HEK293 (cell line): ENCODE measurements at regions not wholly inside any gene's neighbourhood (a gene's known extent, or its start where the extent isn't known, plus 50 kb on each side); places are given as distances from the start of the nearest gene placed in this dataset.

ENCODE experiments used
- ZNF138 ChIP-seq: fragments of 450-650 bp; formaldehyde crosslinking; IDR thresholded peaks from 2 replicates; pipeline ENCODE4 v1.5.1; 2016; ENCODE audit warnings: missing biosample characterization, missing genetic modification characterization, borderline replicate concordance
- ZNF777 ChIP-seq: fragments of 450-650 bp; formaldehyde crosslinking; IDR thresholded peaks from 2 replicates; pipeline ENCODE4 v1.5.1; 2017; ENCODE audit warnings: missing biosample characterization, missing genetic modification characterization, borderline replicate concordance
- TF ChIP-seq, protein P1 (sequence below): IDR thresholded peaks from 2 replicates; pipeline ENCODE4 v1.6.1; 2011; ENCODE audit warnings: mild to moderate bottlenecking, low read depth, low read length, borderline replicate concordance
- TF ChIP-seq, protein P2 (sequence below): fragments of 450-650 bp; formaldehyde crosslinking; IDR thresholded peaks from 2 replicates; pipeline ENCODE4 v1.5.1; 2017; ENCODE audit warnings: missing biosample characterization, missing genetic modification characterization
- TF ChIP-seq, protein P3 (sequence below): fragments of 450-650 bp; formaldehyde crosslinking; IDR thresholded peaks from 2 replicates; pipeline ENCODE4 v1.5.1; 2016; ENCODE audit warnings: missing biosample characterization, missing genetic modification characterization

DNA sequence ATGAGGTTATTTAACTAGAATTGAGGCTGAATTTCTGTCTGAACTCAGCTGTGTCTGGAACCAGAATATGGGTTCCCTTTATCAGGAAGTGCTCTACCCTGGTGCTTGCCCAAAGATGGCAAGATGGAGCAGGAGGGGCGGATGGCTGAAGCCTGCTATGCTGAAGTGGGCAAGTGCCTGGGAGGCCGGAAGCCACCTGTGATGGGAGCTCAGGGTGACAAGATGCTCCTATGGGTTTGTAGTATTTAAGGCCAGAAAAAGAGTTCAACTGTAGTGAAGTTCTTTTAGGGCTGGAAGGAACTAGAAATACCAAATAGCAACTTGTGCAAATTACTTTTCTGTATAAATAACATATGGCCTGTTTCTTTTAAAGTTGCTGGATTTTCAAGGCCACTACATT, 808.9 kb upstream of the RAB6C start:
- no peak for TF ChIP-seq ZNF138 (tag by site-specific recombination)
- no peak for TF ChIP-seq ZNF777 (tag by site-specific recombination)
- TF ChIP-seq, protein P1, sequence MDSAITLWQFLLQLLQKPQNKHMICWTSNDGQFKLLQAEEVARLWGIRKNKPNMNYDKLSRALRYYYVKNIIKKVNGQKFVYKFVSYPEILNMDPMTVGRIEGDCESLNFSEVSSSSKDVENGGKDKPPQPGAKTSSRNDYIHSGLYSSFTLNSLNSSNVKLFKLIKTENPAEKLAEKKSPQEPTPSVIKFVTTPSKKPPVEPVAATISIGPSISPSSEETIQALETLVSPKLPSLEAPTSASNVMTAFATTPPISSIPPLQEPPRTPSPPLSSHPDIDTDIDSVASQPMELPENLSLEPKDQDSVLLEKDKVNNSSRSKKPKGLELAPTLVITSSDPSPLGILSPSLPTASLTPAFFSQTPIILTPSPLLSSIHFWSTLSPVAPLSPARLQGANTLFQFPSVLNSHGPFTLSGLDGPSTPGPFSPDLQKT: no peak
- TF ChIP-seq, protein P2, sequence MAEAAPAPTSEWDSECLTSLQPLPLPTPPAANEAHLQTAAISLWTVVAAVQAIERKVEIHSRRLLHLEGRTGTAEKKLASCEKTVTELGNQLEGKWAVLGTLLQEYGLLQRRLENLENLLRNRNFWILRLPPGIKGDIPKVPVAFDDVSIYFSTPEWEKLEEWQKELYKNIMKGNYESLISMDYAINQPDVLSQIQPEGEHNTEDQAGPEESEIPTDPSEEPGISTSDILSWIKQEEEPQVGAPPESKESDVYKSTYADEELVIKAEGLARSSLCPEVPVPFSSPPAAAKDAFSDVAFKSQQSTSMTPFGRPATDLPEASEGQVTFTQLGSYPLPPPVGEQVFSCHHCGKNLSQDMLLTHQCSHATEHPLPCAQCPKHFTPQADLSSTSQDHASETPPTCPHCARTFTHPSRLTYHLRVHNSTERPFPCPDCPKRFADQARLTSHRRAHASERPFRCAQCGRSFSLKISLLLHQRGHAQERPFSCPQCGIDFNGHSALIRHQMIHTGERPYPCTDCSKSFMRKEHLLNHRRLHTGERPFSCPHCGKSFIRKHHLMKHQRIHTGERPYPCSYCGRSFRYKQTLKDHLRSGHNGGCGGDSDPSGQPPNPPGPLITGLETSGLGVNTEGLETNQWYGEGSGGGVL (tag by site-specific recombination): no peak
- TF ChIP-seq, protein P3, sequence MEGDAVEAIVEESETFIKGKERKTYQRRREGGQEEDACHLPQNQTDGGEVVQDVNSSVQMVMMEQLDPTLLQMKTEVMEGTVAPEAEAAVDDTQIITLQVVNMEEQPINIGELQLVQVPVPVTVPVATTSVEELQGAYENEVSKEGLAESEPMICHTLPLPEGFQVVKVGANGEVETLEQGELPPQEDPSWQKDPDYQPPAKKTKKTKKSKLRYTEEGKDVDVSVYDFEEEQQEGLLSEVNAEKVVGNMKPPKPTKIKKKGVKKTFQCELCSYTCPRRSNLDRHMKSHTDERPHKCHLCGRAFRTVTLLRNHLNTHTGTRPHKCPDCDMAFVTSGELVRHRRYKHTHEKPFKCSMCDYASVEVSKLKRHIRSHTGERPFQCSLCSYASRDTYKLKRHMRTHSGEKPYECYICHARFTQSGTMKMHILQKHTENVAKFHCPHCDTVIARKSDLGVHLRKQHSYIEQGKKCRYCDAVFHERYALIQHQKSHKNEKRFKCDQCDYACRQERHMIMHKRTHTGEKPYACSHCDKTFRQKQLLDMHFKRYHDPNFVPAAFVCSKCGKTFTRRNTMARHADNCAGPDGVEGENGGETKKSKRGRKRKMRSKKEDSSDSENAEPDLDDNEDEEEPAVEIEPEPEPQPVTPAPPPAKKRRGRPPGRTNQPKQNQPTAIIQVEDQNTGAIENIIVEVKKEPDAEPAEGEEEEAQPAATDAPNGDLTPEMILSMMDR (tag by site-specific recombination): no peak
